HepG2 (cell line): ENCODE measurements at regions not wholly inside any gene's neighbourhood (a gene's known extent, or its start where the extent isn't known, plus 50 kb on each side); places are given as distances from the start of the nearest gene placed in this dataset.

ENCODE experiments used
- ATAC-seq: fragments of 200-7000 bp; cut with Tn5 transposase; 3 replicates; pipeline ENCODE4 v1.9.1; 2020; ENCODE audit warnings: mild to moderate bottlenecking, moderate library complexity
- BruUV-seq: library from RNA; stranded (reverse); fragments of 400-500 nt; replicated peaks from 2 replicates; lab custom pipeline; 2021; lab: Mats Ljungman, UMichigan
- CTCF ChIA-PET: fragments of 300-600 bp; formaldehyde crosslinking; extraction: SDS; loops from one replicate; lab custom pipeline; 2021; ENCODE audit warnings: low total read pairs, inconsistent platforms, low intra/inter-chr PET ratio; lab: Yijun Ruan, JAX
- POLR2A ChIA-PET: fragments of 350-600 bp; sonication (Branson Sonifier 250); formaldehyde crosslinking; loops from one replicate; lab custom pipeline; 2020; ENCODE audit warnings: antibody characterized with exemption, inconsistent platforms; lab: Yijun Ruan, JAX
- DNase-seq: peaks from one replicate; pipeline ENCODE4 v3.0.0-alpha.2; 2015; ENCODE audit warnings: low spot score
- FAIRE-seq: peaks from 3 replicates; lab custom pipeline; 2011; peaks lifted over from hg19 to GRCh38; lab: Jason Lieb, UNC
- H2AFZ ChIP-seq: one replicate; pipeline ENCODE4 v1.6.1; 2011; ENCODE audit warnings: low read length, inconsistent platforms
- H3K27ac ChIP-seq: fragments of 300-600 bp; 3 replicates; pipeline ENCODE4 v1.8.0; 2011; ENCODE audit warnings: mixed run types, mild to moderate bottlenecking, mixed read lengths, low read length, inconsistent platforms; ENCODE audit not compliant: insufficient read depth; ENCODE audit errors: extremely low read length
- H3K27me3 ChIP-seq, 2 experiments: fragments of 200-600 bp in 1 of 2; 2 replicates in 1 of 2; 3 replicates in 1 of 2; pipeline versions ENCODE4 v1.6.0 to v1.8.0; 2011; ENCODE audit warnings: low read length in 2 of 2, mild to moderate bottlenecking in 2 of 2, moderate library complexity in 2 of 2, inconsistent platforms in 1 of 2; ENCODE audit not compliant: insufficient read depth in 2 of 2, control insufficient read depth in 1 of 2
- H3K36me3 ChIP-seq, 2 experiments: fragments of 200-600 bp in 1 of 2; replicated peaks in 1 of 2; 2 replicates in 1 of 2; 3 replicates in 1 of 2; pipeline versions ENCODE4 v1.5.1 to v1.8.0; 2011; ENCODE audit warnings: low read length in 2 of 2, inconsistent platforms in 1 of 2; ENCODE audit not compliant: insufficient read depth in 2 of 2, control insufficient read depth in 1 of 2
- H3K4me1 ChIP-seq: 2 replicates; pipeline ENCODE4 v1.5.1; 2012; ENCODE audit warnings: low read length, inconsistent platforms; ENCODE audit not compliant: insufficient read depth
- H3K4me2 ChIP-seq: 2 replicates; pipeline ENCODE4 v1.6.0; 2011; ENCODE audit warnings: low read depth, low read length, inconsistent platforms
- H3K4me3 ChIP-seq, 3 experiments: fragments of 200-600 bp in 1 of 3; sonication (generic), shearing (Covaris generic) in 1 of 3; replicated peaks in 1 of 3; 2 replicates each; pipeline ENCODE4 v1.5.1; 2011 to 2016; ENCODE audit warnings: low read length in 3 of 3, inconsistent platforms in 2 of 3, low read depth in 2 of 3, mild to moderate bottlenecking in 2 of 3, control low read depth in 1 of 3, mixed read lengths in 1 of 3; ENCODE audit not compliant: insufficient read depth in 1 of 3
- H3K79me2 ChIP-seq: one replicate; pipeline ENCODE4 v1.6.1; 2011; ENCODE audit warnings: low read length, inconsistent platforms; ENCODE audit not compliant: insufficient read depth
- H3K9ac ChIP-seq: 2 replicates; pipeline ENCODE4 v1.6.0; 2011; ENCODE audit warnings: mild to moderate bottlenecking, low read depth, low read length, inconsistent platforms; ENCODE audit not compliant: insufficient read depth
- H3K9me3 ChIP-seq: 2 replicates; pipeline ENCODE4 v1.5.1; 2012; ENCODE audit warnings: mild to moderate bottlenecking, low read length
- H4K20me1 ChIP-seq: 2 replicates; pipeline ENCODE4 v1.6.0; 2011; ENCODE audit warnings: inconsistent platforms, mild to moderate bottlenecking, low read length, moderate library complexity; ENCODE audit not compliant: insufficient read depth
- DRAP1 ChIP-seq: IDR thresholded peaks from 2 replicates; pipeline ENCODE4 v1.6.1; 2016; ENCODE audit warnings: missing genetic modification reagents, missing compliant biosample characterization
- ELF4 ChIP-seq: sonication (generic); formaldehyde crosslinking; IDR thresholded peaks from 2 replicates; pipeline ENCODE4 v1.5.0; 2020; ENCODE audit warnings: missing genetic modification reagents, mild to moderate bottlenecking, moderate library complexity, borderline replicate concordance
- HNF1B ChIP-seq: sonication (generic); formaldehyde crosslinking; IDR thresholded peaks from 2 replicates; pipeline ENCODE4 v1.5.1; 2020; ENCODE audit warnings: mild to moderate bottlenecking, moderate library complexity, missing genetic modification reagents
- TBP ChIP-seq: sonication (generic); formaldehyde crosslinking; IDR thresholded peaks from 2 replicates; pipeline ENCODE4 v1.5.0; 2020; ENCODE audit warnings: missing genetic modification reagents
- ZFP41 ChIP-seq: sonication (generic); formaldehyde crosslinking; IDR thresholded peaks from 2 replicates; pipeline ENCODE4 v1.4.0; 2020; ENCODE audit warnings: mild to moderate bottlenecking, missing genetic modification reagents, borderline replicate concordance
- ZNF33A ChIP-seq: sonication (generic); formaldehyde crosslinking; IDR thresholded peaks from 2 replicates; pipeline ENCODE4 v1.5.1; 2020; ENCODE audit warnings: missing genetic modification reagents, mild to moderate bottlenecking, moderate library complexity, borderline replicate concordance
- WGBS: methylation state at CpG from one replicate; pipeline ENCODE4 v1.1.6; 2017; ENCODE audit warnings: low lambda C conversion rate; 5-methylcytosine and 5-hydroxymethylcytosine counted together
- in situ Hi-C: cut with HindIII; loops from 2 replicates; pipeline ENCODE4 v1.10.0; 2017; ENCODE audit warnings: low pct_unique_long_range_greater_than_20kb; ENCODE audit not compliant: extremely low pct_ligation_motif_present
- intact Hi-C: fragments of 100-400 bp; cut with micrococcal nuclease; formaldehyde crosslinking; loops from one replicate; pipeline ENCODE4 v1.10.0; 2022; ENCODE audit not compliant: unreplicated experiment

- ChIA-PET POLR2A (interaction anchor here (1.0 to 1.4 kb wide), 2 partner anchors 18 to 26 kb away, joined by 3 to 6 read pairs; no protein-coding TSS in a partner anchor), CTCF (no interaction called here)
- DNase-seq (peak; percentile 10), ATAC-seq (0 out of 3 replicates have a peak, but pooled peaks have one; percentile 34), FAIRE-seq (no peak)
- Histone ChIP-seq H2AFZ (no peak overlapping the region), H3K27me3 (no peaks in the 10 kb centered on the region; a peak in 1 of 5 replicates), H3K4me2 (peak overlapping the region; percentile 57; the same call in 1 of the 2 replicates), H4K20me1 (no peaks in the 10 kb centered on the region), H3K9ac (peak overlapping the region; percentile 44), H3K4me1 (peaks cover 15% of the 10 kb centered on the region), H3K36me3 (no peaks in the 10 kb centered on the region), H3K27ac (peak overlapping the region; percentile 43), H3K79me2 (no peaks in the 10 kb centered on the region), H3K4me3 (no peak overlapping the region), H3K9me3 (no peaks in the 10 kb centered on the region)
- TF ChIP-seq ELF4 (CRISPR knock-in tag) (no peak), HNF1B (CRISPR knock-in tag) (no peak), ZFP41 (CRISPR knock-in tag) (no peak), TBP (CRISPR knock-in tag) (no peak), ZNF33A (0 out of 2 replicates have a peak, but pooled peaks have one; percentile 10), DRAP1 (CRISPR knock-in tag) (no peak)
- BruUV-seq, result no TSS peak
- WGBS, result 61% methylated on average over 3 of the region's 3 CpGs
- in situ Hi-C loops, result no loop called here
- intact Hi-C loops, result no loop called here
These were observed 180.2 kb upstream of the EGFLAM start for GRCh38 chr5:38078161-38078560.
